H9 (cell line): ENCODE measurements at regions not wholly inside any gene's neighbourhood (a gene's known extent, or its start where the extent isn't known, plus 50 kb on each side); places are given as distances from the start of the nearest gene placed in this dataset.

Experiments used
- DNase-seq: peaks from one replicate; pipeline ENCODE4 v3.0.0-alpha.2; 2017
- H2AFZ ChIP-seq: one replicate; pipeline ENCODE4 v1.6.1; 2013; ENCODE audit warnings: mild to moderate bottlenecking, low read length, control low read depth, moderate library complexity
- H2AK5ac ChIP-seq: 2 replicates; pipeline ENCODE4 v1.6.1; 2013; ENCODE audit warnings: low read length, control low read depth, mixed read lengths; ENCODE audit not compliant: insufficient read length
- H2BK120ac ChIP-seq: one replicate; pipeline ENCODE4 v1.6.1; 2013; ENCODE audit warnings: low read depth, mild to moderate bottlenecking, low read length, control low read depth, inconsistent platforms; ENCODE audit not compliant: poor library complexity, severe bottlenecking
- H2BK12ac ChIP-seq: 2 replicates; pipeline ENCODE4 v1.6.1; 2013; ENCODE audit warnings: low read length, control low read depth, mixed read lengths, low read depth; ENCODE audit not compliant: insufficient read length
- H2BK15ac ChIP-seq: 2 replicates; pipeline ENCODE4 v1.6.1; 2013; ENCODE audit warnings: low read depth, low read length, control low read depth
- H2BK20ac ChIP-seq: one replicate; pipeline ENCODE4 v1.6.1; 2013; ENCODE audit warnings: low read depth, mild to moderate bottlenecking, low read length, control low read depth, inconsistent platforms; ENCODE audit not compliant: poor library complexity, severe bottlenecking
- H2BK5ac ChIP-seq: 2 replicates; pipeline ENCODE4 v1.6.1; 2013; ENCODE audit warnings: low read length, control low read depth, mixed read lengths; ENCODE audit not compliant: insufficient read length
- H3K14ac ChIP-seq: 2 replicates; pipeline ENCODE4 v1.6.1; 2013; ENCODE audit warnings: low read length, control low read depth; ENCODE audit not compliant: insufficient read depth
- H3K18ac ChIP-seq: 2 replicates; pipeline ENCODE4 v1.6.1; 2013; ENCODE audit warnings: low read depth, mild to moderate bottlenecking, mixed read lengths, low read length, control low read depth; ENCODE audit not compliant: insufficient read length
- H3K23ac ChIP-seq: 2 replicates; pipeline ENCODE4 v1.6.1; 2013; ENCODE audit warnings: low read length, control low read depth, mixed read lengths, low read depth; ENCODE audit not compliant: insufficient read length
- H3K23me2 ChIP-seq: 2 replicates; pipeline ENCODE4 v1.6.1; 2013; ENCODE audit warnings: low read depth, mild to moderate bottlenecking, mixed read lengths, low read length, control low read depth; ENCODE audit not compliant: insufficient read length, poor library complexity, severe bottlenecking
- H3K27ac ChIP-seq: 2 replicates; pipeline ENCODE4 v1.5.1; 2013; ENCODE audit warnings: low read length, control low read depth, mixed read lengths, low read depth; ENCODE audit not compliant: insufficient read length
- H3K27me3 ChIP-seq: 2 replicates; pipeline ENCODE4 v1.6.1; 2013; ENCODE audit warnings: low read length, control low read depth, inconsistent platforms; ENCODE audit not compliant: insufficient read depth
- H3K4ac ChIP-seq: 2 replicates; pipeline ENCODE4 v1.6.1; 2013; ENCODE audit warnings: low read depth, mild to moderate bottlenecking, control low read depth, inconsistent platforms, low read length, moderate library complexity
- H3K4me1 ChIP-seq: 2 replicates; pipeline ENCODE4 v1.6.1; 2013; ENCODE audit warnings: low read length, control low read depth, inconsistent platforms; ENCODE audit not compliant: insufficient read depth
- H3K4me2 ChIP-seq: 2 replicates; pipeline ENCODE4 v1.6.1; 2013; ENCODE audit warnings: low read length, control low read depth, mixed read lengths; ENCODE audit not compliant: insufficient read length, insufficient read depth
- H3K56ac ChIP-seq: 2 replicates; pipeline ENCODE4 v1.6.1; 2013; ENCODE audit warnings: low read depth, mild to moderate bottlenecking, mixed read lengths, low read length, control low read depth; ENCODE audit not compliant: insufficient read length
- H3K79me1 ChIP-seq: 2 replicates; pipeline ENCODE4 v1.6.1; 2013; ENCODE audit warnings: low read depth, mild to moderate bottlenecking, moderate library complexity, low read length, control low read depth, inconsistent platforms; ENCODE audit not compliant: insufficient read depth, poor library complexity, severe bottlenecking
- H3K79me2 ChIP-seq: 2 replicates; pipeline ENCODE4 v1.6.1; 2013; ENCODE audit warnings: low read length, control low read depth, inconsistent platforms; ENCODE audit not compliant: insufficient read depth
- H3K9ac ChIP-seq: 2 replicates; pipeline ENCODE4 v1.6.1; 2013; ENCODE audit warnings: low read length, control low read depth, mixed read lengths; ENCODE audit not compliant: insufficient read length; ENCODE audit errors: extremely low read depth
- H3K9me3 ChIP-seq: one replicate; pipeline ENCODE4 v1.6.1; 2013; ENCODE audit warnings: low read depth, low read length, inconsistent platforms; ENCODE audit not compliant: control insufficient read depth
- H3T11ph ChIP-seq: one replicate; pipeline ENCODE4 v1.6.1; 2013; ENCODE audit warnings: mild to moderate bottlenecking, low read length, control low read depth, inconsistent platforms
- H4K20me1 ChIP-seq: one replicate; pipeline ENCODE4 v1.6.1; 2013; ENCODE audit not compliant: control insufficient read depth, insufficient read length, insufficient read depth
- H4K5ac ChIP-seq: 2 replicates; pipeline ENCODE4 v1.6.1; 2013; ENCODE audit warnings: low read depth, mild to moderate bottlenecking, mixed read lengths, low read length, control low read depth; ENCODE audit not compliant: insufficient read length
- H4K8ac ChIP-seq: replicated peaks from 2 replicates; pipeline ENCODE4 v1.6.1; 2013; ENCODE audit warnings: low read length, control low read depth, mixed read lengths, low read depth; ENCODE audit not compliant: insufficient read length
- H4K91ac ChIP-seq: 2 replicates; pipeline ENCODE4 v1.6.1; 2013; ENCODE audit warnings: low read depth, mild to moderate bottlenecking, moderate library complexity, mixed read lengths, low read length, control low read depth; ENCODE audit not compliant: insufficient read length
- H3K27ac Mint-ChIP-seq, 3 experiments: 2 replicates in 2 of 3; 3 replicates in 1 of 3; pipeline ENCODE4 v1.8.0; 2020 to 2021; ENCODE audit warnings: mixed read lengths in 3 of 3, mild to moderate bottlenecking in 1 of 3, moderate library complexity in 1 of 3
- H3K27me3 Mint-ChIP-seq: 2 replicates; pipeline ENCODE4 v1.8.0; 2021; ENCODE audit warnings: low read depth, mild to moderate bottlenecking, moderate library complexity, mixed read lengths
- H3K36me3 Mint-ChIP-seq, 3 experiments: 2 replicates in 2 of 3; 3 replicates in 1 of 3; pipeline ENCODE4 v1.8.0; 2020 to 2021; ENCODE audit warnings: low read depth in 3 of 3, mixed read lengths in 3 of 3; ENCODE audit not compliant: insufficient read depth in 1 of 3
- H3K4me1 Mint-ChIP-seq, 2 experiments: 2 replicates each; pipeline ENCODE4 v1.8.0; 2020; ENCODE audit warnings: mixed read lengths in 2 of 2
- H3K4me3 Mint-ChIP-seq, 2 experiments: 2 replicates in 1 of 2; 3 replicates in 1 of 2; pipeline ENCODE4 v1.8.0; 2020 to 2021; ENCODE audit warnings: mild to moderate bottlenecking in 2 of 2, mixed read lengths in 2 of 2, moderate library complexity in 1 of 2
- H3K9me3 Mint-ChIP-seq, 2 experiments: 2 replicates in 1 of 2; 3 replicates in 1 of 2; pipeline ENCODE4 v1.8.0; 2020; ENCODE audit warnings: mild to moderate bottlenecking in 2 of 2, mixed read lengths in 2 of 2, moderate library complexity in 1 of 2
- WGBS: extraction: QIAGEN DNeasy Blood & Tissue Kit; methylation state at CpG from one replicate; pipeline ENCODE4 v1.1.7; 2013; ENCODE audit warnings: missing lambda C conversion rate, low lambda C conversion rate, mixed read lengths; ENCODE audit not compliant: insufficient read length; ENCODE audit errors: extremely low coverage; 5-methylcytosine and 5-hydroxymethylcytosine counted together
- TF ChIP-seq, protein P1 (sequence below): fragments of 200-600 bp; sonication (generic); conservative IDR thresholded peaks from 3 replicates; pipeline ENCODE4 v1.8.0; 2021; ENCODE audit warnings: antibody characterized with exemption, mild to moderate bottlenecking

DNA sequence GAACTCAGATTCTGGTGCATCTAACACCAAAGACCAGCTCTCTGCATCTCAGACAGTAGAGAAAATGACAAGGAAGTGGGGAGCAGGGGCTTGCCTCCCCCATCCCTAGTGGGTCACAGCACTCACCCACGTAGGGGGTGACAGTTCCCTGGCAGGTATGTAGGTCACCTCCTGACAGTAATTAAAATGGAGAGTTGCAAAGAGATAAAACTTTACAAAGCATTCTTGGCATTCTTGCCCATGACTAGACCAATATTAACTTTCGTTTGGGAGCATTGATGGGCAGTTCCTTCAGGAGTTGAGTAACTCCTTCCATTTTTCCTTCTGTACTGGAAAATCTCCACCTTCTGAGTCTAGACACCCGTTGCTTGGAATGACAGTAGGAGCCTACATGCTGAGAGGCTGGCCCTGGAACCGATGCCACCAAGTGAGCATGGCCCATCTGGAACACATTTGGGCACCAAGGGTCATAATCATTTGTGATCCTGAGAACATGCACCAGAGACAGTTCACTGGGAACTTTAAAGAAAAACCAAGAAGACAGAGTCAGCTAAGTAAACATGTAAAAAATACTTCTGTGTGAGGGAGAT lies 81.5 kb upstream of the MSX2 start:
- no peak overlapping the region for H3K27ac ChIP-seq
- no peaks in the 10 kb centered on the region for H3K23me2 ChIP-seq
- H3K4ac ChIP-seq, result no peak overlapping the region
- no peak overlapping the region for H3K9ac ChIP-seq
- no peaks in the 10 kb centered on the region for H3K27me3 ChIP-seq
- Mint-ChIP-seq H3K27ac (no peak overlapping the region), H3K4me1 (peaks cover 4% of the 10 kb centered on the region in 2 experiments; a peak in 1 of 4 replicates), H3K9me3 (peaks cover 8 to 12% of the 10 kb centered on the region in 2 experiments; a peak in 4 of 5 replicates), H3K36me3 (peaks cover 0 to 3% (median under 1%) of the 10 kb centered on the region in 3 experiments; a peak in 2 of 7 replicates), H3K4me3 (no peak overlapping the region), H3K27me3 (peaks cover 11% of the 10 kb centered on the region)
- no peaks in the 10 kb centered on the region for H3K79me1 ChIP-seq
- H3K18ac ChIP-seq, result no peak overlapping the region
- no peaks in the 10 kb centered on the region for H3K9me3 ChIP-seq
- no peak overlapping the region for H4K91ac ChIP-seq
- no peak for DNase-seq
- H2BK12ac ChIP-seq, result no peak overlapping the region
- H2BK20ac ChIP-seq, result no peak overlapping the region
- no peaks in the 10 kb centered on the region for H3K79me2 ChIP-seq
- no peaks in the 10 kb centered on the region for H4K20me1 ChIP-seq
- no peak overlapping the region for H2BK120ac ChIP-seq
- no peak overlapping the region for H4K5ac ChIP-seq
- no peak overlapping the region for H3K23ac ChIP-seq
- H3K14ac ChIP-seq, result no peak overlapping the region
- no peak overlapping the region for H2AFZ ChIP-seq
- no peak overlapping the region for H2AK5ac ChIP-seq
- no peak overlapping the region for H2BK15ac ChIP-seq
- WGBS, result no CpG with 5 or more reads among the region's 4 CpGs
- H3K4me1 ChIP-seq, result peaks cover 5% of the 10 kb centered on the region; the same call in 1 of the 2 replicates
- H3K4me2 ChIP-seq, result no peak overlapping the region
- TF ChIP-seq, protein P1, sequence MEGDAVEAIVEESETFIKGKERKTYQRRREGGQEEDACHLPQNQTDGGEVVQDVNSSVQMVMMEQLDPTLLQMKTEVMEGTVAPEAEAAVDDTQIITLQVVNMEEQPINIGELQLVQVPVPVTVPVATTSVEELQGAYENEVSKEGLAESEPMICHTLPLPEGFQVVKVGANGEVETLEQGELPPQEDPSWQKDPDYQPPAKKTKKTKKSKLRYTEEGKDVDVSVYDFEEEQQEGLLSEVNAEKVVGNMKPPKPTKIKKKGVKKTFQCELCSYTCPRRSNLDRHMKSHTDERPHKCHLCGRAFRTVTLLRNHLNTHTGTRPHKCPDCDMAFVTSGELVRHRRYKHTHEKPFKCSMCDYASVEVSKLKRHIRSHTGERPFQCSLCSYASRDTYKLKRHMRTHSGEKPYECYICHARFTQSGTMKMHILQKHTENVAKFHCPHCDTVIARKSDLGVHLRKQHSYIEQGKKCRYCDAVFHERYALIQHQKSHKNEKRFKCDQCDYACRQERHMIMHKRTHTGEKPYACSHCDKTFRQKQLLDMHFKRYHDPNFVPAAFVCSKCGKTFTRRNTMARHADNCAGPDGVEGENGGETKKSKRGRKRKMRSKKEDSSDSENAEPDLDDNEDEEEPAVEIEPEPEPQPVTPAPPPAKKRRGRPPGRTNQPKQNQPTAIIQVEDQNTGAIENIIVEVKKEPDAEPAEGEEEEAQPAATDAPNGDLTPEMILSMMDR, result no peak
- no peak overlapping the region for H3K56ac ChIP-seq
- H2BK5ac ChIP-seq, result no peak overlapping the region
- H3T11ph ChIP-seq, result no peak overlapping the region
- no peak overlapping the region for H4K8ac ChIP-seq
